IMR-90 (cell line): ENCODE measurements at regions not wholly inside any gene's neighbourhood (a gene's known extent, or its start where the extent isn't known, plus 50 kb on each side); places are given as distances from the start of the nearest gene placed in this dataset.

ENCODE experiments used
- ATAC-seq: fragments of 200-7000 bp; cut with Tn5 transposase; 2 replicates; pipeline ENCODE4 v1.9.1; 2020; ENCODE audit warnings: low read depth, mild to moderate bottlenecking, moderate library complexity
- BruUV-seq: library from RNA; stranded (reverse); fragments of 400-500 nt; replicated peaks from 2 replicates; lab custom pipeline; 2021; lab: Mats Ljungman, UMichigan
- CTCF ChIA-PET: fragments of 300-600 bp; formaldehyde crosslinking; extraction: SDS; loops from one replicate; lab custom pipeline; 2021; ENCODE audit warnings: antibody characterized with exemption; lab: Yijun Ruan, JAX
- POLR2A ChIA-PET: fragments of 300-600 bp; sonication (Branson Sonifier 250); formaldehyde crosslinking; loops from one replicate; lab custom pipeline; 2022; ENCODE audit warnings: antibody characterized with exemption; ENCODE audit not compliant: unreplicated experiment; lab: Charles Lee
- DNase-seq: peaks from one replicate; pipeline ENCODE4 v3.0.0; 2013
- H2AFZ ChIP-seq: replicated peaks from 2 replicates; pipeline ENCODE3; 2013; ENCODE audit warnings: low read length, mild to moderate bottlenecking; ENCODE audit not compliant: poor library complexity
- H2AK5ac ChIP-seq: 2 replicates; pipeline ENCODE4 v1.6.1; 2013; ENCODE audit warnings: low read depth, low read length, inconsistent platforms
- H2AK9ac ChIP-seq: replicated peaks from 2 replicates; pipeline ENCODE3; 2013; ENCODE audit warnings: mild to moderate bottlenecking, low read depth, low read length, moderate library complexity; ENCODE audit not compliant: poor library complexity
- H2BK120ac ChIP-seq: 2 replicates; pipeline ENCODE4 v1.6.1; 2013; ENCODE audit warnings: low read depth, low read length, inconsistent platforms
- H2BK15ac ChIP-seq: 3 replicates; pipeline ENCODE4 v1.6.1; 2013; ENCODE audit warnings: low read depth, low read length, inconsistent platforms
- H2BK20ac ChIP-seq: 2 replicates; pipeline ENCODE4 v1.6.1; 2013; ENCODE audit warnings: low read depth, mild to moderate bottlenecking, inconsistent platforms, low read length, moderate library complexity
- H2BK5ac ChIP-seq: 2 replicates; pipeline ENCODE4 v1.6.1; 2013; ENCODE audit warnings: mild to moderate bottlenecking, low read depth, low read length, inconsistent platforms; ENCODE audit not compliant: poor library complexity, severe bottlenecking
- H3K14ac ChIP-seq: replicated peaks from 2 replicates; pipeline ENCODE4 v1.6.1; 2013; ENCODE audit warnings: low read depth, low read length, inconsistent platforms
- H3K18ac ChIP-seq: 2 replicates; pipeline ENCODE4 v1.6.1; 2013; ENCODE audit warnings: low read depth, low read length, control low read depth
- H3K23ac ChIP-seq: 2 replicates; pipeline ENCODE4 v1.6.1; 2013; ENCODE audit warnings: low read depth, low read length, inconsistent platforms
- H3K27ac ChIP-seq: 2 replicates; pipeline ENCODE4 v1.5.1; 2013; ENCODE audit warnings: mild to moderate bottlenecking, control low read depth, low read length; ENCODE audit not compliant: insufficient read depth
- H3K27me3 ChIP-seq: 2 replicates; pipeline ENCODE4 v1.6.1; 2013; ENCODE audit warnings: low read length; ENCODE audit not compliant: control insufficient read depth, insufficient read depth
- H3K36me3 ChIP-seq: 2 replicates; pipeline ENCODE4 v1.6.1; 2013; ENCODE audit warnings: low read length, mixed read lengths; ENCODE audit not compliant: control insufficient read depth, insufficient read depth
- H3K4ac ChIP-seq: 2 replicates; pipeline ENCODE4 v1.6.1; 2013; ENCODE audit warnings: low read depth, low read length, inconsistent platforms
- H3K4me1 ChIP-seq: 2 replicates; pipeline ENCODE4 v1.6.1; 2013; ENCODE audit warnings: low read length, mixed read lengths; ENCODE audit not compliant: control insufficient read depth, insufficient read depth
- H3K4me2 ChIP-seq: 2 replicates; pipeline ENCODE4 v1.6.1; 2013; ENCODE audit warnings: low read depth, mild to moderate bottlenecking, control low read depth, low read length, moderate library complexity
- H3K4me3 ChIP-seq: 2 replicates; pipeline ENCODE4 v1.5.1; 2013; ENCODE audit warnings: low read depth, mild to moderate bottlenecking, control low read depth, low read length, moderate library complexity; ENCODE audit not compliant: insufficient read depth
- H3K56ac ChIP-seq: 2 replicates; pipeline ENCODE4 v1.6.1; 2013; ENCODE audit warnings: low read length, inconsistent platforms; ENCODE audit not compliant: insufficient read depth; ENCODE audit errors: extremely low read depth
- H3K79me1 ChIP-seq, 2 experiments: 2 replicates each; pipeline ENCODE4 v1.6.1; 2013; ENCODE audit warnings: low read length in 2 of 2, inconsistent platforms in 1 of 2, low read depth in 1 of 2
- H3K9ac ChIP-seq: 2 replicates; pipeline ENCODE4 v1.6.1; 2013; ENCODE audit warnings: low read depth, low read length, control low read depth
- H3K9me1 ChIP-seq: 2 replicates; pipeline ENCODE4 v1.6.1; 2013; ENCODE audit warnings: low read length, inconsistent platforms; ENCODE audit not compliant: insufficient read depth
- H3K9me3 ChIP-seq: 2 replicates; pipeline ENCODE4 v1.6.1; 2013; ENCODE audit warnings: low read length; ENCODE audit not compliant: control insufficient read depth, insufficient read depth
- H4K20me1 ChIP-seq: 2 replicates; pipeline ENCODE4 v1.6.1; 2013; ENCODE audit warnings: low read length, inconsistent platforms; ENCODE audit not compliant: insufficient read depth
- H4K5ac ChIP-seq: 2 replicates; pipeline ENCODE4 v1.6.1; 2013; ENCODE audit warnings: mild to moderate bottlenecking, low read depth, low read length, control low read depth
- H4K8ac ChIP-seq, 2 experiments: 2 replicates each; pipeline ENCODE4 v1.6.1; 2013; ENCODE audit warnings: low read depth in 2 of 2, low read length in 2 of 2, control low read depth in 1 of 2, inconsistent platforms in 1 of 2
- H4K91ac ChIP-seq: 2 replicates; pipeline ENCODE4 v1.6.1; 2013; ENCODE audit warnings: low read depth, low read length, inconsistent platforms; ENCODE audit not compliant: insufficient read depth
- MAZ ChIP-seq: IDR thresholded peaks from 2 replicates; pipeline ENCODE4 v1.6.1; 2012; ENCODE audit warnings: low read depth, mild to moderate bottlenecking, low read length, improper control_type of control experiment, moderate library complexity, borderline replicate concordance
- MXI1 ChIP-seq: IDR thresholded peaks from 2 replicates; pipeline ENCODE4 v1.6.1; 2012; ENCODE audit warnings: low read depth, mild to moderate bottlenecking, low read length, moderate library complexity, borderline replicate concordance
- NFE2L2 ChIP-seq: fragments of 150-350 bp; IDR thresholded peaks from 2 replicates; pipeline ENCODE4 v1.6.1; 2016; ENCODE audit warnings: low read depth, mild to moderate bottlenecking, low read length
- RFX5 ChIP-seq: IDR thresholded peaks from 2 replicates; pipeline ENCODE4 v1.8.0; 2012; ENCODE audit warnings: low read depth, mild to moderate bottlenecking, low read length, moderate library complexity
- SMC3 ChIP-seq: fragments of 150-350 bp; IDR thresholded peaks from 2 replicates; pipeline ENCODE4 v1.6.1; 2016; ENCODE audit warnings: low read depth, mild to moderate bottlenecking, antibody characterized with exemption, low read length, moderate library complexity
- WGBS, 2 experiments: methylation state at CpG; one replicate each; pipeline versions ENCODE4 v1.1.5 to v1.1.7; 2013; ENCODE audit warnings: missing lambda C conversion rate in 2 of 2; ENCODE audit not compliant: insufficient read length in 1 of 2; ENCODE audit errors: extremely low coverage in 2 of 2; 5-methylcytosine and 5-hydroxymethylcytosine counted together
- dilution Hi-C: fragments of 300-500 bp; cut with HindIII; formaldehyde crosslinking; loops from one replicate; pipeline ENCODE4 v1.14.3; 2018; ENCODE audit warnings: low sequenced_read_pairs; ENCODE audit not compliant: unreplicated experiment
- in situ Hi-C: fragments of 300-500 bp; cut with MboI; formaldehyde crosslinking; loops from 3 replicates; pipeline ENCODE4 v1.14.3; 2019; ENCODE audit warnings: low sequenced_read_pairs, inconsistent platforms, mixed read lengths
- intact Hi-C: fragments of 100-400 bp; cut with micrococcal nuclease; formaldehyde crosslinking; loops from 2 replicates; pipeline ENCODE4 v1.10.0; 2022

DNA sequence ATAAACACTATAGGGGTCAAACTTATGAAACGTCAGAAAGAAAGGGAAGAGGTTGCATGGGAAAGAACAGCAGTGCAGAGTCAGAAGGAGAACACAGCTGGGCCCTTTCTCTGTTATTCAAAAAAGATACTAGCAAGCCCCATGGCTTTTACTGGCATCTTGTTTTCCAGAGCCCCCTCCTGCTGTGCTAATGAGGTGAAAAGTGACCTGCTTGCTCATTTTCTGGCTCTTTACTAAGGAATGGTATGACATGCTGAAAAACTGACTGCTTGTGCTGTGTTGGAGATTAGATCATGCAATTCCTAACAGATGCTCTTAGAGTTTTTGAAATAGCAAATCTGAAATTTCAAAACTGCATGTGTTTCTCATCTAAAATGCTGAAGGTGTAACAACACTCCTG is 541.6 kb upstream of the ALCAM start:
- Histone ChIP-seq H3K56ac (no peak overlapping the region), H3K4me2 (no peak overlapping the region), H4K5ac (no peak overlapping the region), H3K9ac (no peak overlapping the region), H3K18ac (no peak overlapping the region), H2BK5ac (no peak overlapping the region), H2AK9ac (no peak overlapping the region), H3K9me3 (peaks cover 16% of the 10 kb centered on the region), H4K8ac (no peak overlapping the region), H2AFZ (no peak overlapping the region), H2BK120ac (no peak overlapping the region), H3K79me1 (no peaks in the 10 kb centered on the region), H3K9me1 (no peaks in the 10 kb centered on the region), H2AK5ac (no peak overlapping the region), H3K36me3 (no peaks in the 10 kb centered on the region), H3K4ac (no peak overlapping the region), H3K27ac (no peak overlapping the region), H3K27me3 (no peaks in the 10 kb centered on the region), H3K4me1 (no peaks in the 10 kb centered on the region), H4K20me1 (no peaks in the 10 kb centered on the region), H3K4me3 (no peak overlapping the region), H4K91ac (no peak overlapping the region), H3K23ac (no peak overlapping the region), H2BK20ac (no peak overlapping the region), H3K14ac (0 out of 2 replicates have a peak overlapping the region, but pooled peaks have one; percentile 52), H2BK15ac (no peak overlapping the region)
- in situ Hi-C loops (no loop called here), intact Hi-C loops (no loop called here), dilution Hi-C loops (no loop called here)
- ChIA-PET POLR2A (interaction anchor here (0.7 kb wide), 1 partner anchor 22 kb away, joined by 4 read pairs; no protein-coding TSS in a partner anchor), CTCF (no interaction called here)
- no CpG with 5 or more reads among the region's 1 CpG for WGBS, 2 experiments
- DNase-seq, result peak; percentile 48
- no TSS peak for BruUV-seq
- peak; percentile 56; the same call in 1 of the 2 replicates for ATAC-seq
- TF ChIP-seq RFX5 (no peak), NFE2L2 (no peak), MXI1 (no peak), SMC3 (no peak), MAZ (no peak)
